Gastroesophageal sphincter (tissue), 3 donors: ENCODE measurements at regions not wholly inside any gene's neighbourhood (a gene's known extent, or its start where the extent isn't known, plus 50 kb on each side); places are given as distances from the start of the nearest gene placed in this dataset.

ENCODE experiments used
- EP300 ChIP-seq: sonication (generic); formaldehyde crosslinking; IDR thresholded peaks from one replicate; pipeline ENCODE4 v1.6.1; 2017; ENCODE audit warnings: antibody characterized with exemption, mild to moderate bottlenecking
- POLR2A ChIP-seq, 2 donors: fragments of 450-650 bp; IDR thresholded peaks; one replicate each; pipeline ENCODE4 v1.6.1; 2017; ENCODE audit warnings: antibody characterized with exemption in 2 of 2, mild to moderate bottlenecking in 2 of 2, moderate library complexity in 1 of 2
- POLR2AphosphoS5 ChIP-seq: sonication (generic); formaldehyde crosslinking; IDR thresholded peaks from one replicate; pipeline ENCODE4 v1.6.1; 2017; ENCODE audit warnings: antibody characterized with exemption
- TF ChIP-seq, protein P1 (sequence below), 4 experiments: fragments of 200-600 bp in 2 of 4; fragments of 450-650 bp in 2 of 4; sonication (generic) in 1 of 4; IDR thresholded peaks; one replicate each; pipeline ENCODE4 v1.5.1; 2017 to 2019; ENCODE audit warnings: antibody characterized with exemption in 4 of 4, mild to moderate bottlenecking in 2 of 4, moderate library complexity in 2 of 4

DNA sequence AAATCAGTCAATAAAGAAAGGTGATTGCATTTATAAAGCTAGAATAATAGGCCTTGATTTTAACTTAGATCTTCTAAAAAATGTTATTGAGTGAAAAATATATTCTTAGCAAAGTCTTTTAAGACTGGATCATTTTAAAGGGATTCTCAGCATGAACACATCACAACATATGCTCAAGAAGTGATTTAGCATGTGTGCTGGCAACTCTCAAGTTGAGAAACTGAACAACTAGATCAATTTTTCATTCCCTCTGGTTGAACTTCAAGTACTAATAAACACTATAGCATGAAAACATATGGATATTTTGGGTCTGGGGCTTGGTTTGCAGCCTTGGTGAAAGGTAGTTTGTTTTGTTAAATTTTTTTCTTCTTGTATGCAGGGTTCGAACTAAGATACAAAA is 107.8 kb upstream of the PNPT1 start:
- TF ChIP-seq, protein P1, sequence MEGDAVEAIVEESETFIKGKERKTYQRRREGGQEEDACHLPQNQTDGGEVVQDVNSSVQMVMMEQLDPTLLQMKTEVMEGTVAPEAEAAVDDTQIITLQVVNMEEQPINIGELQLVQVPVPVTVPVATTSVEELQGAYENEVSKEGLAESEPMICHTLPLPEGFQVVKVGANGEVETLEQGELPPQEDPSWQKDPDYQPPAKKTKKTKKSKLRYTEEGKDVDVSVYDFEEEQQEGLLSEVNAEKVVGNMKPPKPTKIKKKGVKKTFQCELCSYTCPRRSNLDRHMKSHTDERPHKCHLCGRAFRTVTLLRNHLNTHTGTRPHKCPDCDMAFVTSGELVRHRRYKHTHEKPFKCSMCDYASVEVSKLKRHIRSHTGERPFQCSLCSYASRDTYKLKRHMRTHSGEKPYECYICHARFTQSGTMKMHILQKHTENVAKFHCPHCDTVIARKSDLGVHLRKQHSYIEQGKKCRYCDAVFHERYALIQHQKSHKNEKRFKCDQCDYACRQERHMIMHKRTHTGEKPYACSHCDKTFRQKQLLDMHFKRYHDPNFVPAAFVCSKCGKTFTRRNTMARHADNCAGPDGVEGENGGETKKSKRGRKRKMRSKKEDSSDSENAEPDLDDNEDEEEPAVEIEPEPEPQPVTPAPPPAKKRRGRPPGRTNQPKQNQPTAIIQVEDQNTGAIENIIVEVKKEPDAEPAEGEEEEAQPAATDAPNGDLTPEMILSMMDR (IDR thresholded peaks at IDR 0.05): no peak
- TF ChIP-seq POLR2A (IDR thresholded peaks at IDR 0.05): no peak
- TF ChIP-seq EP300: no peak
- no peak for TF ChIP-seq POLR2AphosphoS5
